AG08395 (cell line): ENCODE measurements at regions not wholly inside any gene's neighbourhood (a gene's known extent, or its start where the extent isn't known, plus 50 kb on each side); places are given as distances from the start of the nearest gene placed in this dataset.

Source experiments
- DNase-seq: peaks from one replicate; pipeline ENCODE4 v3.0.0; 2012; ENCODE audit warnings: mixed read lengths, low spot score

- DNase-seq, result no peak
Measured at GRCh38 chr17:77501751-77502625, 361.2 kb downstream of the SEC14L1 start.

GRCh38 chr17:77502626-77503292 lies 362.0 kb downstream of the SEC14L1 start:
- DNase-seq, result no peak

- DNase-seq, result no peak
Measured at GRCh38 chr17:77503293-77503655, 362.5 kb downstream of the SEC14L1 start.

- no peak for DNase-seq
Measured at GRCh38 chr17:77503916-77504651, 363.3 kb downstream of the SEC14L1 start.

GRCh38 chr17:77504652-77505155 lies 363.9 kb downstream of the SEC14L1 start:
- DNase-seq, result no peak

- no peak for DNase-seq
Measured at GRCh38 chr17:77505181-77505639, 364.4 kb downstream of the SEC14L1 start.

GRCh38 chr17:77506371-77506991 lies 365.7 kb downstream of the SEC14L1 start:
- no peak for DNase-seq

- DNase-seq, result no peak
Measured at GRCh38 chr17:77507111-77507885, 366.5 kb downstream of the SEC14L1 start.

GRCh38 chr17:77508047-77508715 lies 367.4 kb downstream of the SEC14L1 start:
- no peak for DNase-seq

GRCh38 chr17:77509089-77509488 lies 368.3 kb downstream of the SEC14L1 start:
- no peak for DNase-seq

GRCh38 chr17:77509599-77509998 lies 368.8 kb downstream of the SEC14L1 start:
- DNase-seq, result no peak

GRCh38 chr17:77510133-77510796 lies 369.5 kb downstream of the SEC14L1 start:
- DNase-seq, result no peak

GRCh38 chr17:77511514-77512061 lies 370.8 kb downstream of the SEC14L1 start:
- DNase-seq, result no peak

GRCh38 chr17:77512062-77512946 lies 371.5 kb downstream of the SEC14L1 start:
- DNase-seq, result no peak

GRCh38 chr17:77513045-77513444 lies 372.3 kb downstream of the SEC14L1 start:
- no peak for DNase-seq

- DNase-seq, result no peak
Measured at GRCh38 chr17:77515227-77515626, 374.5 kb downstream of the SEC14L1 start.

- peak; percentile 47 for DNase-seq
Measured at GRCh38 chr17:77516902-77517301, 376.1 kb downstream of the SEC14L1 start.

GRCh38 chr17:77521076-77521475 lies 380.3 kb downstream of the SEC14L1 start:
- DNase-seq, result no peak

GRCh38 chr17:77523540-77523939 lies 382.8 kb downstream of the SEC14L1 start:
- no peak for DNase-seq
